SK-N-SH (cell line): ENCODE measurements at regions not wholly inside any gene's neighbourhood (a gene's known extent, or its start where the extent isn't known, plus 50 kb on each side); places are given as distances from the start of the nearest gene placed in this dataset.

Experiments used
- CTCF ChIA-PET: fragments of 300-600, 350-600 bp; formaldehyde crosslinking; extraction: SDS; loops from one replicate; lab custom pipeline; 2021; lab: Yijun Ruan, JAX
- POLR2A ChIA-PET: fragments of 350-600 bp; sonication (Branson Sonifier 250); formaldehyde crosslinking; extraction: SDS; loops from one replicate; lab custom pipeline; 2020; ENCODE audit warnings: antibody characterized with exemption, inconsistent platforms; lab: Yijun Ruan, JAX
- DNase-seq: peaks from one replicate; pipeline ENCODE4 v3.0.0; 2012
- H2AFZ ChIP-seq: fragments of 200-600 bp; sonication (generic); 2 replicates; pipeline ENCODE4 v1.8.1; 2016; ENCODE audit warnings: antibody characterized with exemption, mild to moderate bottlenecking, low read depth
- H3F3A ChIP-seq: fragments of 200-600 bp; sonication (generic); replicated peaks from 2 replicates; pipeline ENCODE3; 2016; ENCODE audit warnings: antibody characterized with exemption, mild to moderate bottlenecking; ENCODE audit not compliant: insufficient read depth
- H3K27ac ChIP-seq, 2 experiments: fragments of 200-500 bp in 1 of 2; fragments of 200-600 bp in 1 of 2; sonication (Bioruptor generic) in 1 of 2; sonication (generic), shearing (Covaris generic) in 1 of 2; 2 replicates each; pipeline versions ENCODE4 v1.5.1 to v1.6.1; 2014 to 2016; ENCODE audit warnings: low read depth in 2 of 2, inconsistent platforms in 1 of 2, low read length in 1 of 2, mild to moderate bottlenecking in 1 of 2, mixed read lengths in 1 of 2
- H3K27me3 ChIP-seq: fragments of 200-600 bp; sonication (generic), shearing (Covaris generic); 2 replicates; pipeline ENCODE4 v1.6.1; 2016; ENCODE audit warnings: mixed run types; ENCODE audit not compliant: insufficient read depth
- H3K36me3 ChIP-seq, 2 experiments: fragments of 200-500 bp in 1 of 2; fragments of 200-600 bp in 1 of 2; sonication (Bioruptor generic) in 1 of 2; sonication (generic) in 1 of 2; replicated peaks in 1 of 2; 2 replicates each; pipeline versions ENCODE3 to v1.5.1; 2014 to 2016; ENCODE audit warnings: low read length in 1 of 2, mild to moderate bottlenecking in 1 of 2; ENCODE audit not compliant: insufficient read depth in 2 of 2, control insufficient read depth in 1 of 2
- H3K4me1 ChIP-seq, 2 experiments: fragments of 200-500 bp in 1 of 2; fragments of 200-600 bp in 1 of 2; sonication (Bioruptor generic) in 1 of 2; sonication (generic), shearing (Covaris generic) in 1 of 2; 2 replicates each; pipeline versions ENCODE4 v1.5.1 to v1.6.1; 2014 to 2016; ENCODE audit warnings: low read depth in 1 of 2, low read length in 1 of 2, mixed run types in 1 of 2; ENCODE audit not compliant: insufficient read depth in 2 of 2, control insufficient read depth in 1 of 2
- H3K4me2 ChIP-seq: fragments of 200-600 bp; sonication (generic), shearing (Covaris generic); 2 replicates; pipeline ENCODE4 v1.6.1; 2017; ENCODE audit warnings: mixed run types
- H3K4me3 ChIP-seq, 2 experiments: fragments of 200-500 bp in 1 of 2; fragments of 200-600 bp in 1 of 2; sonication (Bioruptor generic) in 1 of 2; sonication (generic), shearing (Covaris generic) in 1 of 2; 2 replicates each; pipeline versions ENCODE4 v1.5.1 to v1.8.1; 2014 to 2016; ENCODE audit warnings: low read depth in 2 of 2, inconsistent platforms in 1 of 2, low read length in 1 of 2, mild to moderate bottlenecking in 1 of 2, mixed read lengths in 1 of 2, moderate library complexity in 1 of 2
- H3K79me2 ChIP-seq: fragments of 200-600 bp; sonication (generic); 2 replicates; pipeline ENCODE4 v1.8.1; 2017; ENCODE audit warnings: mild to moderate bottlenecking; ENCODE audit not compliant: insufficient read depth
- H3K9ac ChIP-seq: fragments of 200-600 bp; sonication (generic); 2 replicates; pipeline ENCODE4 v1.6.1; 2017; ENCODE audit warnings: mixed run types
- H3K9me2 ChIP-seq: fragments of 200-600 bp; sonication (generic); 2 replicates; pipeline ENCODE4 v1.6.1; 2017; ENCODE audit warnings: mixed run types
- H3K9me3 ChIP-seq: fragments of 200-600 bp; sonication (generic); 2 replicates; pipeline ENCODE4 v1.6.1; 2017; ENCODE audit warnings: mixed run types, mild to moderate bottlenecking, moderate library complexity
- H4K20me1 ChIP-seq: fragments of 200-600 bp; sonication (generic); 2 replicates; pipeline ENCODE4 v1.6.1; 2017; ENCODE audit warnings: mild to moderate bottlenecking, mixed run types; ENCODE audit not compliant: insufficient read depth
- ELF1 ChIP-seq: IDR thresholded peaks from 2 replicates; pipeline ENCODE4 v1.4.0; 2012
- EP300 ChIP-seq, 2 experiments: IDR thresholded peaks; 2 replicates each; pipeline versions ENCODE4 v1.4.0 to v1.6.1; 2012; ENCODE audit warnings: borderline replicate concordance in 1 of 2, low read depth in 1 of 2, low read length in 1 of 2
- JUND ChIP-seq: IDR thresholded peaks from 2 replicates; pipeline ENCODE4 v1.4.0; 2012
- MEF2A ChIP-seq: IDR thresholded peaks from 2 replicates; pipeline ENCODE4 v1.4.0; 2012; ENCODE audit warnings: low read depth, borderline replicate concordance
- RXRA ChIP-seq: IDR thresholded peaks from 2 replicates; pipeline ENCODE4 v1.4.0; 2012; ENCODE audit warnings: low read depth, mild to moderate bottlenecking, borderline replicate concordance
- SIN3A ChIP-seq: IDR thresholded peaks from 2 replicates; pipeline ENCODE4 v1.6.1; 2012; ENCODE audit warnings: low read depth, mild to moderate bottlenecking, low read length, moderate library complexity, borderline replicate concordance
- SMC3 ChIP-seq: IDR thresholded peaks from 2 replicates; pipeline ENCODE4 v1.6.1; 2012; ENCODE audit warnings: low read depth, low read length, improper control_type of control experiment
- TCF12 ChIP-seq: IDR thresholded peaks from 2 replicates; pipeline ENCODE4 v1.4.0; 2012
- USF1 ChIP-seq: IDR thresholded peaks from 2 replicates; pipeline ENCODE4 v1.4.0; 2012; ENCODE audit warnings: low read depth, borderline replicate concordance
- USF2 ChIP-seq: fragments of 150-350 bp; IDR thresholded peaks from 2 replicates; pipeline ENCODE4 v1.6.1; 2017; ENCODE audit warnings: antibody characterized with exemption, low read length, low read depth, borderline replicate concordance
- ZBTB33 ChIP-seq: IDR thresholded peaks from 2 replicates; pipeline ENCODE4 v1.4.0; 2012; ENCODE audit warnings: low read depth, borderline replicate concordance
- WGBS: methylation state at CpG from one replicate; pipeline ENCODE4 v1.1.6; 2017; ENCODE audit warnings: low lambda C conversion rate; 5-methylcytosine and 5-hydroxymethylcytosine counted together

GRCh38 chr12:61781021-61781581 is 479.1 kb upstream of the USP15 start:
- H4K20me1 ChIP-seq, result no peaks in the 10 kb centered on the region
- WGBS, result 3% methylated on average over 1 of the region's 1 CpG
- CTCF ChIA-PET, result no interaction called here
- no peak overlapping the region for H3K4me2 ChIP-seq
- H3K9ac ChIP-seq, result no peak overlapping the region
- H3K9me2 ChIP-seq, result no peaks in the 10 kb centered on the region
- DNase-seq, result no peak
- no peaks in the 10 kb centered on the region for H3K4me1 ChIP-seq
- H3K36me3 ChIP-seq, result no peaks in the 10 kb centered on the region
- no peaks in the 10 kb centered on the region for H3K27me3 ChIP-seq
- POLR2A ChIA-PET, result no interaction called here
- H3K27ac ChIP-seq, result no peak overlapping the region
- no peaks in the 10 kb centered on the region for H3K9me3 ChIP-seq
- no peak overlapping the region for H3K4me3 ChIP-seq
- no peaks in the 10 kb centered on the region for H3K79me2 ChIP-seq
- H3F3A ChIP-seq, result no peaks in the 10 kb centered on the region
- H2AFZ ChIP-seq, result no peak overlapping the region
- no peak for TF ChIP-seq USF1
- TF ChIP-seq TCF12, result no peak
- no peak for TF ChIP-seq EP300 (IDR thresholded peaks at IDR 0.05; ENCODE audit: borderline replicate concordance in 1 of 2, low read depth in 1 of 2, low read length in 1 of 2)
- TF ChIP-seq USF2, result no peak
- no peak for TF ChIP-seq MEF2A
- TF ChIP-seq ELF1, result no peak
- TF ChIP-seq, all 33 proteins: peak for 0

GRCh38 chr12:61796846-61797245 is 463.4 kb upstream of the USP15 start:
- no peak overlapping the region for H3K9ac ChIP-seq
- 14% methylated on average over 1 of the region's 1 CpG for WGBS
- H2AFZ ChIP-seq, result no peak overlapping the region
- no peaks in the 10 kb centered on the region for H3K79me2 ChIP-seq
- no peaks in the 10 kb centered on the region for H3K9me2 ChIP-seq
- H3K36me3 ChIP-seq, result no peaks in the 10 kb centered on the region
- no peaks in the 10 kb centered on the region for H4K20me1 ChIP-seq
- TF ChIP-seq JUND (no peak), SMC3 (no peak), SIN3A (no peak), RXRA (no peak), ZBTB33 (no peak), MEF2A (no peak)
- POLR2A ChIA-PET, result no interaction called here
- no peak overlapping the region for H3K4me2 ChIP-seq
- no peaks in the 10 kb centered on the region for H3F3A ChIP-seq
- no peak overlapping the region for H3K27ac ChIP-seq
- CTCF ChIA-PET, result no interaction called here
- no peaks in the 10 kb centered on the region for H3K9me3 ChIP-seq
- no peak for DNase-seq
- H3K27me3 ChIP-seq, result no peaks in the 10 kb centered on the region
- H3K4me1 ChIP-seq, result no peaks in the 10 kb centered on the region
- H3K4me3 ChIP-seq, result no peak overlapping the region
